HCT116 (cell line): ENCODE measurements at regions not wholly inside any gene's neighbourhood (a gene's known extent, or its start where the extent isn't known, plus 50 kb on each side); places are given as distances from the start of the nearest gene placed in this dataset.

Source experiments
- CTCF ChIP-seq, 3 experiments: fragments of 200-600 bp in 1 of 3; sonication (generic) in 1 of 3; IDR thresholded peaks in 2 of 3; conservative IDR thresholded peaks in 1 of 3; 2 replicates each; pipeline ENCODE4 v1.5.1; 2012 to 2017; ENCODE audit warnings: low read depth in 2 of 3, low read length in 2 of 3, antibody characterized with exemption in 1 of 3, borderline replicate concordance in 1 of 3, control low read depth in 1 of 3, mild to moderate bottlenecking in 1 of 3, mixed read lengths in 1 of 3, mixed run types in 1 of 3, moderate library complexity in 1 of 3; ENCODE audit not compliant: insufficient read depth in 1 of 3
- EZH2 ChIP-seq: fragments of 200-600 bp; sonication (generic); IDR thresholded peaks from 2 replicates; pipeline ENCODE4 v1.6.1; 2017; ENCODE audit warnings: antibody characterized with exemption, mixed run types
- JUND ChIP-seq: IDR thresholded peaks from 2 replicates; pipeline ENCODE4 v1.6.1; 2012
- POLR2A ChIP-seq: IDR thresholded peaks from 2 replicates; pipeline ENCODE4 v1.7.0; 2011; ENCODE audit warnings: borderline replicate concordance; ENCODE audit not compliant: insufficient read depth, insufficient read length; ENCODE audit errors: extremely low read depth
- SIN3A ChIP-seq: IDR thresholded peaks from 2 replicates; pipeline ENCODE4 v1.6.1; 2012; ENCODE audit warnings: low read depth

- no peak for TF ChIP-seq EZH2
- no peak for TF ChIP-seq CTCF (IDR thresholded peaks at IDR 0.05 in 2 of 3, conservative IDR thresholded peaks at IDR 0.05 in 1 of 3; ENCODE audit: borderline replicate concordance in 1 of 3, insufficient read depth in 1 of 3, low read depth in 2 of 3, low read length in 2 of 3)
- no peak for TF ChIP-seq POLR2A
- no peak for TF ChIP-seq JUND
- TF ChIP-seq SIN3A, result no peak
Measured at GRCh38 chrX:45851434-45851991, 650.8 kb upstream of the DIPK2B start.
